Right renal cortex interstitium (tissue), 3 donors: ENCODE measurements at regions not wholly inside any gene's neighbourhood (a gene's known extent, or its start where the extent isn't known, plus 50 kb on each side); places are given as distances from the start of the nearest gene placed in this dataset.

Source experiments
- DNase-seq, 3 donors: peaks; one replicate each; pipeline ENCODE4 v3.0.0-alpha.2; 2013; ENCODE audit warnings: low read depth in 3 of 3, low spot score in 2 of 3

- no peak for DNase-seq
Measured at GRCh38 chr5:96049398-96050272, 88.0 kb upstream of the ELL2 start.

DNA sequence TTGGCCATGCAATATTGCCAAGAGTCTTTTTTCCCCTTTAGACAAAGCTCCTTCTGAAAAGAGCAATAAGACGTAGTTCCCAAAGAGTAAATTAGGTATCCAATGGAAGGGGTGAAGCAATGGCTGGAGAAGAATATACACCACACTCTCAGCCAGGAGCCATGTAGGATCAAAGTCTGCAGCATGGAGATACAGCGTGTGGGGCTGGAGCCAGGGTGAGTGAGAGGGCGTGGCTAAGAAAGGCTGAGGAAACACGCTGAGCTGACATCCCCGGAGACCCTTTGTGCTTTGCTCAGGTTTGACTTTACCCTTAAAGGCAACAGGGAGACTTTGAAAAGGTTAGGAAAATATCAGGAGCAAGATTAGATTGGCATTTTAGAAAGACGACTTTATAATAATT, 87.1 kb upstream of the ELL2 start:
- no peak for DNase-seq

DNA sequence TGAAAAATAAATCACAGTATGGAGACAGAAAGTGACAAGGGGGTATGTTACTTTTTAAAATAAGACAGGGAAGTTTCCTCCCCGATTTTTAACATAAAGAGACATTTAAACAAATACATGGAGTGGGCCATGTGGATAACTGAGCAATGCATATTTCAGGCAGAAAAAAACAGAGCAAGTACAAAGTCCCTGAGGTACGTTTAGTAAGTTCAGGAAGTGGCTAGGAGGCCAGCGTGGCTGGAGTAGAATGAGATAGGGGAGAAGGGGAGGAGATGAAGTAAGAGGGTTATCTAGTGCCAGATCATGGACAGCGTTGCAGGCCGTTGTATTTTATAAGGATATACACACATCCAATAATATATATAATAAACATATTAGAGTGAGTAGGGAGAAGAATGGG, 84.2 kb upstream of the ELL2 start:
- no peak for DNase-seq

DNA sequence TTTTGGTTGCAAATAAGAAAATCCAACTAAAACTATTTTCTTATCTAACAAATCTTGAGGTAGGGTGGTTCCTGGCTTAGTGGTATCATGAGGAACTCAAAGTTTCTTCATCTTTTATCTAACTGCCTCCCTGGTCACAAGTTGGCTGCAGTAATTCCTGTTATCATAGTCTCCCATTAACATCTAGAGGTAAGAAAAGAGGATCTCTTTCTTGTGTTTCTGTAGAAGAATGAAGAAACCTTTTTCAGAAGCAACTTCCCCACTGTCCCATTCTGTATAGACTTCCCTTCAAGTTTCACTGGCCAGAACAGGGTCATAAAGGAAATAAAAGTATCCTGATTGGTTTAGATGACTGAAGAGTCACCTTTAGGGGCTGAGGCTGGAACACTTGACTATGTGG, 81.8 kb upstream of the ELL2 start:
- no peak for DNase-seq

DNA sequence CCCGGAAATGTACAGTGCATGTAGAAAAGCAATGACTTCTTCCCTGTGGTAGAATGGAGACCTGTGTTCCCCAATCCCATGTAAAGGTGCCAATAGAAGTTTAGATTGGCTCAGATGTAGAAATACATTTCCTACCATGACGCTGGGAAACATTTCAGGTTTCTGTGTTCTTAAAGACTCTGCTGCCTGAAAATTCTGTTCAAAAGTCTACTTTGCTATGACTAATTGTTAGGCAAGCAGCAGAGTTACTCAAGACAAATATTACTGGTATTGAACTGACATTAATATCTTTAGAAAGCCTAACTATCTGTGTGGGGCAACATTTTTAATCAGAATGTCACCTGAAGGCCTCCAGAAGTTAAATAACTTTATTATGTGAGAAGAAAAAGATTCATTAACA, 75.5 kb upstream of the ELL2 start:
- no peak for DNase-seq

DNA sequence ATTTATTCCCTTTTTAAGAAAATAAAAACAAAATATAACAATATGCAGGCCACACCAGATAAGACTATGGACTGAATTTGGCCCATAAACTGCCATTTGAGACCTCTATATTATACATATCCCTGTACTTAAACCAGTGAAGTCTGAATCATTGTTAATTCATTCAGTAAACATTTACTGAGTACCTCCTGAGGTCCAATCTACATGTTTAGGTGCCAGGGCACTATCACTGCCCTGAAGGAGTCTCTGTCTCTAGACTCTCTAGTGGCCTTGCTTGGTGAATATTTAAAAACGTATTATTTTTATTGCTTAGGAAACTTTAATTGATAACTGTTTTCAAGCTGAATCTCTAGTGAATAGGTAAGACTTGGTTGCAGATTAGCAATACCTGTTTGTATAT, 74.7 kb upstream of the ELL2 start:
- DNase-seq = no peak

- DNase-seq = no peak
Measured at GRCh38 chr5:96035796-96036195, 74.1 kb upstream of the ELL2 start.

- DNase-seq = no peak
Measured at GRCh38 chr5:96033116-96033515, 71.5 kb upstream of the ELL2 start.

GRCh38 chr5:96031811-96032261, 70.2 kb upstream of the ELL2 start:
- no peak for DNase-seq

DNA sequence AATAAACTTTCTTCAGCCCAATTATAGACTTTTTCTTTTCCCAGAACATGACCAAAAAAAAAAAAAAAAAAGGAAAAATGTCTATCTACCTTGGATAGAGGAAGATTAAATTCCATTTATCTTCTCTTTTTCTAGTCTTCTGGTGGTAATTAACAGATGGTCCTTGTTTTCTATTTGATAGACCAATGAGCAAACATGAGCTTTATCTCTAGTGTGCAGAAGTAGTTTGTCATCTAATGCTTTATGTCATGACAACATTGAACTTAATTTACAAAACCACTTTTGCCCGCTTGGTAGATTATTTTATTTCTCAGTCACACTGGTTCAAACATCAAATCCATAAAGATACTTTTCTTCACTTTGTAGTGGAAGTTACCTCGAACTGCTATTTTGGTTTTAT, 69.5 kb upstream of the ELL2 start:
- no peak for DNase-seq

DNA sequence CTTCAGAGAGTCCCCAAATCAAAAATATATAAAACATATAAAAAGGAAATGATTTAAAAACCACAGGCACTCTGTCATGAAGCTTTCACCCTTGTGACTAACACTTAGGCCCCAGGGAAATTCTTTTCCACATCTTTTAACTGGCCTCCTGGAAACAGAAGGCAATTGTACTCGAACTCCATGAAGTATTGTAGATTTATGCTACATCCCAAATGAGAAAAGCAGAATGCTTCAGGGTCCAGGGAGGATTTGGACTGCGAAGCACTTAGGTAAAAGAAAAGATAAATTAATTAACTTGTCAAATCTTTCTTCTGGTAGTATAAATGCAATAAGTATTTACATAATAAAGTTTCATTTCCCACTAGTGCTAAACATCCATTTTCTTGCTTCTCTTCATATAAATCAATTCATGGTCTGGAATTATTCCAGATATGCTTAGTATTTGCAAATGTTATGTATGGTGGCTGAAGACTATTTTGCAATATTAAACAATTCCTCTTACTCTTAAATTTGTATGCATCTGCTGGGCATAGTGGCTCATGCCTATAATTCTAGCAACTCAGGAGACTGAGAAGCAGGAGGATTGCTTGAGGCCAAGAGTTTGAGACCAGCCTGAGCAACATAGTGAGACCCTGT, 64.9 kb upstream of the ELL2 start:
- DNase-seq = no peak

- no peak for DNase-seq
Measured at GRCh38 chr5:96024683-96025475, 63.2 kb upstream of the ELL2 start.

DNA sequence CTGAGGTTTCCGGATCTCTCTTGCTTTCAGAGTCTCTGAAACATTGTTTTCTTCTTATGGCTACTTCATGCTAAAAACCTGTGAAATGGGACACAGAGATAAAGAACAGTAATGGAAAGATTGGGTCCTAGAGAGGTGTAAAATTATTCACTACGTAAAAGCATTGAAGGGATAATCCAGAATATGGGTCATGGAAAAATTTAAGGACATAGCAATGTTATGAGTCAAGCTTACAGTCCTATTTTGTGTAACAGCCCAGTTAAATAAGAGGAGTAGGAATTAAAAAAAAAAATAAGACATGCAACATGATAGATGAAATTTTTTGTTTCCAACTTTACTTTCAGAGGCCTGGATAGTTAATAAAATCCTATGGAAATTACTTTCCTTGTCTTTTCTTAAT, 61.9 kb upstream of the ELL2 start:
- DNase-seq = no peak

DNA sequence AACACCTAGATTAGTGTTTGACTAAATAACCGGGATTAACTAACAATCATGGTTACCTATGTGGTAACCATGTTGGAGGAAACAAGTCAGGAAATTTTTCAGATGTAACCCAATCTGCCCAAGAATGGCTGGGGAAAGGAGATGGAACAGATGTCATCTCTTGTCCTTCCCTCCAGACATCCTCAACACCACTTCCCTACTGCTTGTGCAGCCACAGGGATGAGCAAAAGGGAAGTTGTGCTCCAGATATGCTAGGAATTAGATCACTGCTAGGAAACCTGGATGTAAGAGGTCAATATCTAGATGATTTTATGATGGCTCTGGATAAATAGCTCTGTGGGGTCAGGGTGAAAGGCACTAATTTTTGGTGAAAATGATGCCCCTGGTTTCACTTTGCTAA, 61.3 kb upstream of the ELL2 start:
- DNase-seq = no peak

GRCh38 chr5:96017951-96018350, 56.3 kb upstream of the ELL2 start:
- DNase-seq = no peak

DNA sequence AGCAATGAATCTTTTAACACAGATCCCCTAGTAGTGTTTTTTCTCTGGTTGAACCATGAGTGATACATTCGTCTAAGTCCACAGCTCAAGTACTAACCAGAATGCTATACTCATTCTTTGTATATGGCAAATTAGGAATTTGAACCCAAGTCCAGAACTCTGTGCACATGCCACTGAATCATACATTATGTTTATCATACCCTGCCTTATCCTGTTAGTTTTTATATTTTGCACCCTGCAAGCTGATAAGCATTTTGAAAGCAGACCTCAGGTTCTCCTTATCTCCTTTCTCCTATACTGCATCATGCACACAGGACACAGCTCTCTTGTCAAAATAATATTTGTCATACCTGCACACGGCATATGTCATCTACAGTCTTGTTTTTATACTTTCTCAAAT, 54.6 kb upstream of the ELL2 start:
- DNase-seq = no peak

- no peak for DNase-seq
Measured at GRCh38 chr5:96015709-96016108, 54.1 kb upstream of the ELL2 start.

GRCh38 chr5:96014395-96014794, 52.7 kb upstream of the ELL2 start:
- DNase-seq = no peak

DNA sequence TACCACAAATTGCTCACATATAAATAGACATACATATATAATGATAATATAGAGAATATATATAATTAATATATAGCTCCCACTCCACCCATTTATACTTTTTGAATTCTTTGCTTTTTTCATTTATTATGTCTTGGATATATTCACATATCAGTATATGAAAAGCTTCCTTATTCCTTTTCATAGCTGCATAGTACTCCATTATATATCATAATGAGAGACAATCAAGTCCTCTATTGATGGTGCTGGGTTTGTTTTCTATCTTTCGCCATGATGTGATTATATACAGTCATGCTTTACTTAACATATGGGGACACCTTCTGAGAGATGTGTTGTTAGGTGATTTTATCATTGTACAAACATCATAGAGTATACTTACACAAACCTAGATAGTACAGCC, 51.6 kb upstream of the ELL2 start:
- DNase-seq = no peak

GRCh38 chr5:96012399-96012798, 50.7 kb upstream of the ELL2 start:
- DNase-seq = no peak
